ENCODE measurements at regions not wholly inside any gene's neighbourhood (a gene's known extent, or its start where the extent isn't known, plus 50 kb on each side); places are given as distances from the start of the nearest gene placed in this dataset.

GRCh38 chr5:172572440-172572839, 68.6 kb upstream of the NEURL1B start:
- no peak overlapping the region for H3K4me2 ChIP-seq (ENCODE audit: low read length)
- H3K9me3 ChIP-seq (ENCODE audit: low read length), result no peaks in the 10 kb centered on the region
- H3K79me2 ChIP-seq (replicated peaks; ENCODE audit: insufficient read depth, low read length), result no peaks in the 10 kb centered on the region

GRCh38 chr5:172571892-172572291, 69.2 kb upstream of the NEURL1B start:
- no peaks in the 10 kb centered on the region for H3K36me3 ChIP-seq (ENCODE audit: insufficient read depth, low read length)
- no peak overlapping the region for H3K27ac ChIP-seq (ENCODE audit: low read length)
- H3K79me2 ChIP-seq (replicated peaks; ENCODE audit: insufficient read depth, low read length), result no peaks in the 10 kb centered on the region
- no peaks in the 10 kb centered on the region for H3K9me2 ChIP-seq (ENCODE audit: insufficient read depth, low read length)
- no peaks in the 10 kb centered on the region for H3K9me3 ChIP-seq (ENCODE audit: low read length)
- H3K27me3 ChIP-seq (ENCODE audit: insufficient read depth, low read depth, low read length), result no peaks in the 10 kb centered on the region
- H4K20me1 ChIP-seq (ENCODE audit: insufficient read depth), result no peaks in the 10 kb centered on the region
- H3K9ac ChIP-seq (ENCODE audit: low read length), result no peak overlapping the region
- no peak overlapping the region for H2AFZ ChIP-seq (ENCODE audit: low read depth, low read length)
- H3F3A ChIP-seq (ENCODE audit: insufficient read depth, low read length, poor library complexity, severe bottlenecking), result no peaks in the 10 kb centered on the region
- no peak overlapping the region for H3K4me3 ChIP-seq (ENCODE audit: low read length)
- TF ChIP-seq POLR2AphosphoS5 (IDR thresholded peaks at IDR 0.05), result no peak
- no peak for TF ChIP-seq EP300 (conservative IDR thresholded peaks at IDR 0.05; ENCODE audit: poor library complexity, severe bottlenecking)
- TF ChIP-seq, protein P1, sequence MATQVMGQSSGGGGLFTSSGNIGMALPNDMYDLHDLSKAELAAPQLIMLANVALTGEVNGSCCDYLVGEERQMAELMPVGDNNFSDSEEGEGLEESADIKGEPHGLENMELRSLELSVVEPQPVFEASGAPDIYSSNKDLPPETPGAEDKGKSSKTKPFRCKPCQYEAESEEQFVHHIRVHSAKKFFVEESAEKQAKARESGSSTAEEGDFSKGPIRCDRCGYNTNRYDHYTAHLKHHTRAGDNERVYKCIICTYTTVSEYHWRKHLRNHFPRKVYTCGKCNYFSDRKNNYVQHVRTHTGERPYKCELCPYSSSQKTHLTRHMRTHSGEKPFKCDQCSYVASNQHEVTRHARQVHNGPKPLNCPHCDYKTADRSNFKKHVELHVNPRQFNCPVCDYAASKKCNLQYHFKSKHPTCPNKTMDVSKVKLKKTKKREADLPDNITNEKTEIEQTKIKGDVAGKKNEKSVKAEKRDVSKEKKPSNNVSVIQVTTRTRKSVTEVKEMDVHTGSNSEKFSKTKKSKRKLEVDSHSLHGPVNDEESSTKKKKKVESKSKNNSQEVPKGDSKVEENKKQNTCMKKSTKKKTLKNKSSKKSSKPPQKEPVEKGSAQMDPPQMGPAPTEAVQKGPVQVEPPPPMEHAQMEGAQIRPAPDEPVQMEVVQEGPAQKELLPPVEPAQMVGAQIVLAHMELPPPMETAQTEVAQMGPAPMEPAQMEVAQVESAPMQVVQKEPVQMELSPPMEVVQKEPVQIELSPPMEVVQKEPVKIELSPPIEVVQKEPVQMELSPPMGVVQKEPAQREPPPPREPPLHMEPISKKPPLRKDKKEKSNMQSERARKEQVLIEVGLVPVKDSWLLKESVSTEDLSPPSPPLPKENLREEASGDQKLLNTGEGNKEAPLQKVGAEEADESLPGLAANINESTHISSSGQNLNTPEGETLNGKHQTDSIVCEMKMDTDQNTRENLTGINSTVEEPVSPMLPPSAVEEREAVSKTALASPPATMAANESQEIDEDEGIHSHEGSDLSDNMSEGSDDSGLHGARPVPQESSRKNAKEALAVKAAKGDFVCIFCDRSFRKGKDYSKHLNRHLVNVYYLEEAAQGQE (IDR thresholded peaks at IDR 0.05; ENCODE audit: borderline replicate concordance), result no peak
- TF ChIP-seq, protein P2, sequence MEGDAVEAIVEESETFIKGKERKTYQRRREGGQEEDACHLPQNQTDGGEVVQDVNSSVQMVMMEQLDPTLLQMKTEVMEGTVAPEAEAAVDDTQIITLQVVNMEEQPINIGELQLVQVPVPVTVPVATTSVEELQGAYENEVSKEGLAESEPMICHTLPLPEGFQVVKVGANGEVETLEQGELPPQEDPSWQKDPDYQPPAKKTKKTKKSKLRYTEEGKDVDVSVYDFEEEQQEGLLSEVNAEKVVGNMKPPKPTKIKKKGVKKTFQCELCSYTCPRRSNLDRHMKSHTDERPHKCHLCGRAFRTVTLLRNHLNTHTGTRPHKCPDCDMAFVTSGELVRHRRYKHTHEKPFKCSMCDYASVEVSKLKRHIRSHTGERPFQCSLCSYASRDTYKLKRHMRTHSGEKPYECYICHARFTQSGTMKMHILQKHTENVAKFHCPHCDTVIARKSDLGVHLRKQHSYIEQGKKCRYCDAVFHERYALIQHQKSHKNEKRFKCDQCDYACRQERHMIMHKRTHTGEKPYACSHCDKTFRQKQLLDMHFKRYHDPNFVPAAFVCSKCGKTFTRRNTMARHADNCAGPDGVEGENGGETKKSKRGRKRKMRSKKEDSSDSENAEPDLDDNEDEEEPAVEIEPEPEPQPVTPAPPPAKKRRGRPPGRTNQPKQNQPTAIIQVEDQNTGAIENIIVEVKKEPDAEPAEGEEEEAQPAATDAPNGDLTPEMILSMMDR (IDR thresholded peaks at IDR 0.05; ENCODE audit: poor library complexity, severe bottlenecking), result no peak
- no peak overlapping the region for H3K4me2 ChIP-seq (ENCODE audit: low read length)

More at GRCh38 chr5:172572440-172572839, 68.6 kb upstream of the NEURL1B start:
- H3K36me3 ChIP-seq (ENCODE audit: insufficient read depth, low read length), result no peaks in the 10 kb centered on the region
- TF ChIP-seq, protein P2 (IDR thresholded peaks at IDR 0.05; ENCODE audit: poor library complexity, severe bottlenecking), result no peak
- TF ChIP-seq RAD21 (conservative IDR thresholded peaks at IDR 0.05) (no peak), TAF1 (IDR thresholded peaks at IDR 0.05; ENCODE audit: low read depth) (no peak), EZH2 (IDR thresholded peaks at IDR 0.05; ENCODE audit: borderline replicate concordance, insufficient read depth, low read length, poor library complexity, severe bottlenecking) (no peak)
- H3K9ac ChIP-seq (ENCODE audit: low read length), result no peak overlapping the region
- H4K20me1 ChIP-seq (ENCODE audit: insufficient read depth), result no peaks in the 10 kb centered on the region
- no peaks in the 10 kb centered on the region for H3F3A ChIP-seq (ENCODE audit: insufficient read depth, low read length, poor library complexity, severe bottlenecking)
- H2AFZ ChIP-seq (ENCODE audit: low read depth, low read length), result no peak overlapping the region
- H3K27me3 ChIP-seq (ENCODE audit: insufficient read depth, low read depth, low read length), result no peaks in the 10 kb centered on the region
- H3K27ac ChIP-seq (ENCODE audit: low read length), result no peak overlapping the region
- H3K4me3 ChIP-seq (ENCODE audit: low read length), result no peak overlapping the region
- no peaks in the 10 kb centered on the region for H3K9me2 ChIP-seq (ENCODE audit: insufficient read depth, low read length)

Measured in neural cell (in vitro differentiated cells).